GM23338 (cell line): ENCODE measurements at regions not wholly inside any gene's neighbourhood (a gene's known extent, or its start where the extent isn't known, plus 50 kb on each side); places are given as distances from the start of the nearest gene placed in this dataset.

Source experiments
- ATAC-seq: fragments of 200-7000 bp; cut with Tn5 transposase; 3 replicates; pipeline ENCODE4 v1.9.1; 2020
- DNase-seq: peaks from one replicate; pipeline ENCODE4 v3.0.0-alpha.2; 2015; ENCODE audit warnings: low spot score
- H2AFZ ChIP-seq: fragments of 200-600 bp; sonication (generic); 2 replicates; pipeline ENCODE4 v1.8.0; 2016; ENCODE audit warnings: antibody characterized with exemption, mild to moderate bottlenecking, moderate library complexity
- H3F3A ChIP-seq: fragments of 200-600 bp; sonication (generic); replicated peaks from 2 replicates; pipeline ENCODE4 v1.8.0; 2017; ENCODE audit warnings: antibody characterized with exemption, mixed run types, low read depth
- H3K27ac ChIP-seq: fragments of 200-600 bp; sonication (generic); 2 replicates; pipeline ENCODE4 v1.6.1; 2016; ENCODE audit warnings: low read depth
- H3K27me3 ChIP-seq: fragments of 200-600 bp; sonication (generic); 2 replicates; pipeline ENCODE4 v1.8.0; 2016; ENCODE audit warnings: mild to moderate bottlenecking, mixed run types, moderate library complexity; ENCODE audit not compliant: insufficient read depth
- H3K36me3 ChIP-seq: fragments of 200-600 bp; sonication (generic); 2 replicates; pipeline ENCODE4 v1.8.0; 2016; ENCODE audit warnings: mild to moderate bottlenecking; ENCODE audit not compliant: insufficient read depth
- H3K4me1 ChIP-seq: fragments of 200-600 bp; sonication (generic); 2 replicates; pipeline ENCODE4 v1.8.0; 2016; ENCODE audit warnings: mild to moderate bottlenecking, moderate library complexity; ENCODE audit not compliant: insufficient read depth
- H3K4me2 ChIP-seq: fragments of 200-600 bp; sonication (generic); 2 replicates; pipeline ENCODE4 v1.7.1; 2017; ENCODE audit warnings: mixed run types
- H3K4me3 ChIP-seq: fragments of 200-600 bp; sonication (generic); 2 replicates; pipeline ENCODE4 v1.6.1; 2016; ENCODE audit warnings: mixed run types
- H3K79me2 ChIP-seq: fragments of 200-600 bp; sonication (generic); replicated peaks from 2 replicates; pipeline ENCODE4 v1.8.0; 2017; ENCODE audit warnings: mild to moderate bottlenecking; ENCODE audit not compliant: insufficient read depth
- H3K9me2 ChIP-seq: fragments of 200-600 bp; sonication (generic); 2 replicates; pipeline ENCODE4 v1.8.0; 2017; ENCODE audit not compliant: insufficient read depth
- H4K20me1 ChIP-seq: fragments of 200-600 bp; sonication (generic); replicated peaks from 2 replicates; pipeline ENCODE4 v1.8.0; 2017; ENCODE audit warnings: mild to moderate bottlenecking; ENCODE audit not compliant: insufficient read depth
- H3K27ac Mint-ChIP-seq: 2 replicates; pipeline ENCODE4 v1.8.0; 2020; ENCODE audit warnings: inconsistent platforms, mild to moderate bottlenecking, moderate library complexity, mixed read lengths
- H3K27me3 Mint-ChIP-seq: 3 replicates; pipeline ENCODE4 v1.8.0; 2022; ENCODE audit warnings: low read depth, mild to moderate bottlenecking, moderate library complexity, mixed read lengths, inconsistent platforms; ENCODE audit not compliant: insufficient read depth, poor library complexity
- H3K36me3 Mint-ChIP-seq: 3 replicates; pipeline ENCODE4 v1.8.0; 2021; ENCODE audit warnings: low read depth, mild to moderate bottlenecking, inconsistent platforms, moderate library complexity, mixed read lengths
- H3K4me1 Mint-ChIP-seq: 3 replicates; pipeline ENCODE4 v1.8.0; 2020; ENCODE audit warnings: mild to moderate bottlenecking, inconsistent platforms, mixed read lengths
- H3K4me3 Mint-ChIP-seq: 3 replicates; pipeline ENCODE4 v1.8.0; 2021; ENCODE audit warnings: moderate library complexity, mild to moderate bottlenecking, inconsistent platforms, mixed read lengths
- H3K9me3 Mint-ChIP-seq: 3 replicates; pipeline ENCODE4 v1.8.0; 2020; ENCODE audit warnings: moderate library complexity, mild to moderate bottlenecking, inconsistent platforms, mixed read lengths
- CTCF ChIP-seq, 2 experiments: fragments of 200-600 bp in 1 of 2; sonication (generic) in 1 of 2; conservative IDR thresholded peaks; 2 replicates each; pipeline versions ENCODE4 v1.5.1 to v1.6.1; 2016 to 2017; ENCODE audit warnings: antibody characterized with exemption in 2 of 2, low read depth in 2 of 2, mild to moderate bottlenecking in 2 of 2, moderate library complexity in 1 of 2
- ETS1 ChIP-seq: IDR thresholded peaks from 2 replicates; pipeline ENCODE4 v1.6.1; 2016; ENCODE audit warnings: antibody characterized with exemption
- NANOG ChIP-seq: IDR thresholded peaks from 2 replicates; pipeline ENCODE4 v1.6.1; 2016; ENCODE audit warnings: antibody characterized with exemption, borderline replicate concordance
- REST ChIP-seq: IDR thresholded peaks from one replicate; pipeline ENCODE4 v1.6.1; 2018; ENCODE audit warnings: antibody characterized with exemption; ENCODE audit not compliant: unreplicated experiment
- ZNF331 ChIP-seq: fragments of 250-450 bp; sonication (Bioruptor Pico); IDR thresholded peaks from 2 replicates; pipeline ENCODE4 v1.5.0; 2020; ENCODE audit warnings: low read depth, mild to moderate bottlenecking, moderate library complexity
- ZNF462 ChIP-seq: fragments of 250-450 bp; sonication (Bioruptor Pico); IDR thresholded peaks from 2 replicates; pipeline ENCODE4 v1.5.0; 2020; ENCODE audit warnings: mild to moderate bottlenecking, moderate library complexity

GRCh38 chr2:41344529-41344928, 703.3 kb upstream of the PKDCC start (continued):
- TF ChIP-seq ZNF462 (CRISPR knock-in tag) (no peak), ETS1 (no peak), CTCF (conservative IDR thresholded peaks at IDR 0.05; ENCODE audit: low read depth in 2 of 2) (no peak), NANOG (no peak)

GRCh38 chr2:41353060-41353459, 694.8 kb upstream of the PKDCC start:
- Histone ChIP-seq H3K27ac (no peak overlapping the region), H3K4me1 (no peaks in the 10 kb centered on the region), H3K9me2 (no peaks in the 10 kb centered on the region), H3K36me3 (no peaks in the 10 kb centered on the region), H4K20me1 (no peaks in the 10 kb centered on the region), H3K27me3 (no peaks in the 10 kb centered on the region), H2AFZ (no peak overlapping the region), H3F3A (no peaks in the 10 kb centered on the region), H3K4me3 (no peak overlapping the region), H3K4me2 (no peak overlapping the region), H3K79me2 (no peaks in the 10 kb centered on the region)
- no peak overlapping the region for H3K27ac Mint-ChIP-seq
- ATAC-seq, result no peak
- no peaks in the 10 kb centered on the region for H3K9me3 Mint-ChIP-seq
- no peak overlapping the region for H3K4me3 Mint-ChIP-seq
- no peak for DNase-seq
- H3K27me3 Mint-ChIP-seq, result no peaks in the 10 kb centered on the region
- peaks cover 4% of the 10 kb centered on the region; the same call in 2 of the 3 replicates for H3K4me1 Mint-ChIP-seq
- no peaks in the 10 kb centered on the region for H3K36me3 Mint-ChIP-seq
- no peak for TF ChIP-seq REST
- TF ChIP-seq NANOG, result no peak
- TF ChIP-seq ZNF331, result no peak
